Activated CD4-positive, alpha-beta T cell treated with anti-CD3 and anti-CD28 coated beads, Interleukin-2, amount 10 ng/mL, durations not matched to agents 24 days and 14 days (primary cell): ENCODE measurements at regions not wholly inside any gene's neighbourhood (a gene's known extent, or its start where the extent isn't known, plus 50 kb on each side); places are given as distances from the start of the nearest gene placed in this dataset.

ENCODE experiments used
- DNase-seq: peaks from one replicate; pipeline ENCODE4 v3.0.0; 2022
- H3K27ac Mint-ChIP-seq: one replicate; pipeline ENCODE4 v1.8.0; 2022; ENCODE audit warnings: mild to moderate bottlenecking, mixed read lengths
- H3K27me3 Mint-ChIP-seq: one replicate; pipeline ENCODE4 v1.8.0; 2022; ENCODE audit warnings: mixed read lengths
- H3K36me3 Mint-ChIP-seq: one replicate; pipeline ENCODE4 v1.8.0; 2022; ENCODE audit warnings: low read depth, mild to moderate bottlenecking, mixed read lengths
- H3K4me1 Mint-ChIP-seq: one replicate; pipeline ENCODE4 v1.8.0; 2021; ENCODE audit warnings: mixed read lengths
- H3K4me3 Mint-ChIP-seq: one replicate; pipeline ENCODE4 v1.8.0; 2022; ENCODE audit warnings: mild to moderate bottlenecking, moderate library complexity, mixed read lengths
- H3K9me3 Mint-ChIP-seq: one replicate; pipeline ENCODE4 v1.8.0; 2021; ENCODE audit warnings: mixed read lengths
- intact Hi-C: fragments of 100-400 bp; cut with micrococcal nuclease; formaldehyde crosslinking; loops from one replicate; pipeline ENCODE4 v1.15.1; 2023

DNA sequence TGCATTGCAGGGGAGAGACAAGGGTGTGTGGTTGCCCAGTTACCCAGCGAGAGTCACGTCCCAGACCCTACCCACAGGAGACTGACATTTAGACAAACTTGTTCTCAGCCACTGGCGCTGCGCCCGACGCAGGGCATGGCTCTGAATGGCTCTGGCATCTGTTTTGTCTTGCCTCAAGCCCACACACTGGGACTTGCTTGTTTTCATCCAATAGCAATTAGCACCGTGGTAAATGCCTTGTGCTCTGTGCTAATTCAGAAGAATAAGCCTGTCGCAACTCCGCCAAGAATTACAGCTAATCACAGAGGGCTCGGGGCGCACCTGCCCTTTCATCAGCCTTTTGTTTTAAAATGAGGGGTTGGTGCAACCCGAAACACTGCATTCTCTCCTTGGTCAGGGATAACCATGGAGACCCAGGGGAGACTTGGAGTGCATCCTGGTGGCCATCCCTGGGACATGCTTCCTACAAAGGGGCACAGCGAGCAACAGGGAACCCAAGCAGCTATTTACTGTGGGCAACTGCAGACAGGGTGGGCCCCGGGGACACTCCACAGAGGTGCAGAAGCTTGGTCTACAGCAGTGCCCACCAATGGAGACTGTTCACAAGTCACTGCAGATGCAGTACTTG, 220.6 kb upstream of the ZFHX3 start:
- Mint-ChIP-seq H3K36me3 (no peaks in the 10 kb centered on the region), H3K4me3 (no peak overlapping the region), H3K4me1 (no peaks in the 10 kb centered on the region), H3K27ac (no peak overlapping the region), H3K27me3 (no peaks in the 10 kb centered on the region), H3K9me3 (no peaks in the 10 kb centered on the region)
- intact Hi-C loops = no loop called here
- no peak for DNase-seq

- peaks cover 4% of the 10 kb centered on the region for H3K9me3 Mint-ChIP-seq
- H3K36me3 Mint-ChIP-seq = no peaks in the 10 kb centered on the region
- H3K27ac Mint-ChIP-seq = no peak overlapping the region
- intact Hi-C loops = no loop called here
- H3K4me3 Mint-ChIP-seq = no peak overlapping the region
- no peak for DNase-seq
- H3K27me3 Mint-ChIP-seq = no peaks in the 10 kb centered on the region
- no peaks in the 10 kb centered on the region for H3K4me1 Mint-ChIP-seq
These were observed 218.0 kb upstream of the ZFHX3 start for GRCh38 chr16:73265935-73266334.

- Mint-ChIP-seq H3K27ac (no peak overlapping the region), H3K4me1 (no peaks in the 10 kb centered on the region), H3K27me3 (no peaks in the 10 kb centered on the region), H3K4me3 (no peak overlapping the region), H3K9me3 (peaks cover 4% of the 10 kb centered on the region), H3K36me3 (no peaks in the 10 kb centered on the region)
- DNase-seq = no peak
- intact Hi-C loops = no loop called here
These were observed 217.4 kb upstream of the ZFHX3 start for GRCh38 chr16:73265124-73265837.

- intact Hi-C loops = no loop called here
- Mint-ChIP-seq H3K4me3 (no peak overlapping the region), H3K27ac (no peak overlapping the region), H3K27me3 (no peaks in the 10 kb centered on the region), H3K4me1 (no peaks in the 10 kb centered on the region), H3K36me3 (no peaks in the 10 kb centered on the region), H3K9me3 (peaks cover 4% of the 10 kb centered on the region)
- no peak for DNase-seq
These were observed 215.0 kb upstream of the ZFHX3 start for GRCh38 chr16:73262931-73263330.

GRCh38 chr16:73255031-73255430, 207.1 kb upstream of the ZFHX3 start:
- no peaks in the 10 kb centered on the region for H3K9me3 Mint-ChIP-seq
- no peaks in the 10 kb centered on the region for H3K27me3 Mint-ChIP-seq
- H3K27ac Mint-ChIP-seq = no peak overlapping the region
- no peak overlapping the region for H3K4me3 Mint-ChIP-seq
- intact Hi-C loops = no loop called here
- no peaks in the 10 kb centered on the region for H3K36me3 Mint-ChIP-seq
- DNase-seq = no peak
- no peaks in the 10 kb centered on the region for H3K4me1 Mint-ChIP-seq

DNA sequence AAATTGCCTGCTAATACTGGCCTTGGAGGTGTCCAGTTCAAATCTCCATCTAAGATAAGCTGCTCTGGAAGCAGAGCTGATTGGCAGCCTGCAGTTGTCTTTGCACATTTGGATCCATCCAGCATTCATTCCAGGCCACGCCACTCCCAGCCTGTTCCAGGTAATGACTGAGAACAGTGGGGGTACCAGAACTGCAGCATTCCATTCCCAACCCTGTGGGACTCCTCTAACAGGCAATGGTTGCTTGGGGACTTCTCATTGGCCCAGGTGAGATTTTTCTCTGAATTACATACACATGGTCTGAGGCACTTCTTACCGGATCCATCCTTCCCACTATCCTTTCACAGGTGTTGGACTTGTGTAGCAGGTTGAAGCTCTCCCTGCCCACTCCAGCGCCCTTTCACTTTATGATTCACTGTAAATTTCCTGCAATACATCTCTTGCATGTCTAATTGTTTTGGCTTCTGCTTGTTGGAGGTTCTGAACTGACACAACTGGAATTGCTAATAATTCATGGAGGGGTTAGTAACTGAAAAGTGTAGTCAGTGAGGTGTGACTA, 206.1 kb upstream of the ZFHX3 start:
- Mint-ChIP-seq H3K27me3 (no peaks in the 10 kb centered on the region), H3K27ac (no peak overlapping the region), H3K36me3 (no peaks in the 10 kb centered on the region), H3K4me3 (no peak overlapping the region), H3K9me3 (no peaks in the 10 kb centered on the region), H3K4me1 (no peaks in the 10 kb centered on the region)
- no peak for DNase-seq
- intact Hi-C loops = no loop called here

GRCh38 chr16:73252446-73252845, 204.5 kb upstream of the ZFHX3 start:
- Mint-ChIP-seq H3K4me1 (no peaks in the 10 kb centered on the region), H3K4me3 (no peak overlapping the region), H3K9me3 (no peaks in the 10 kb centered on the region), H3K36me3 (no peaks in the 10 kb centered on the region), H3K27ac (no peak overlapping the region), H3K27me3 (no peaks in the 10 kb centered on the region)
- intact Hi-C loops = no loop called here
- no peak for DNase-seq

DNA sequence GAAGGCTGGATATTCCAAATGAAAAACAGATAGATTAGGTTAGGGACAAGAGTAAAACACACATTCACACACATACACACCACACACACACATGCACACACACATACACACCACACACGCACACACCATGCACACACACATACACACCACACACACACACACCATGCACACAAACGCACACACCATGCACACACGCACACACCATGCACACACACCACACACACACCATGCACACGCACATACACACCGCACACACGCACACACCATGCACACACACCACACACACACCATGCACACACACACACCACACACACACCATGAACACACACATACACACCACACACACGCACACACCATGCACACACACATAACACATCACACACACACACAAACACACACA, 203.7 kb upstream of the ZFHX3 start:
- intact Hi-C loops = no loop called here
- no peaks in the 10 kb centered on the region for H3K36me3 Mint-ChIP-seq
- H3K4me3 Mint-ChIP-seq = no peak overlapping the region
- DNase-seq = no peak
- no peaks in the 10 kb centered on the region for H3K27me3 Mint-ChIP-seq
- no peak overlapping the region for H3K27ac Mint-ChIP-seq
- no peaks in the 10 kb centered on the region for H3K4me1 Mint-ChIP-seq
- no peaks in the 10 kb centered on the region for H3K9me3 Mint-ChIP-seq

- no peaks in the 10 kb centered on the region for H3K27me3 Mint-ChIP-seq
- H3K27ac Mint-ChIP-seq = no peak overlapping the region
- intact Hi-C loops = no loop called here
- H3K9me3 Mint-ChIP-seq = no peaks in the 10 kb centered on the region
- no peak for DNase-seq
- no peak overlapping the region for H3K4me3 Mint-ChIP-seq
- H3K36me3 Mint-ChIP-seq = no peaks in the 10 kb centered on the region
- H3K4me1 Mint-ChIP-seq = no peaks in the 10 kb centered on the region
These were observed 200.4 kb upstream of the ZFHX3 start for GRCh38 chr16:73248316-73248715.

- no peak for DNase-seq
- Mint-ChIP-seq H3K4me3 (no peak overlapping the region), H3K27ac (no peak overlapping the region), H3K27me3 (no peaks in the 10 kb centered on the region), H3K36me3 (no peaks in the 10 kb centered on the region), H3K9me3 (no peaks in the 10 kb centered on the region), H3K4me1 (no peaks in the 10 kb centered on the region)
- intact Hi-C loops = no loop called here
These were observed 193.0 kb upstream of the ZFHX3 start for GRCh38 chr16:73240920-73241319.

GRCh38 chr16:73237601-73238000, 189.7 kb upstream of the ZFHX3 start:
- intact Hi-C loops = no loop called here
- H3K27ac Mint-ChIP-seq = no peak overlapping the region
- H3K4me1 Mint-ChIP-seq = no peaks in the 10 kb centered on the region
- H3K9me3 Mint-ChIP-seq = no peaks in the 10 kb centered on the region
- no peaks in the 10 kb centered on the region for H3K27me3 Mint-ChIP-seq
- DNase-seq = no peak
- no peaks in the 10 kb centered on the region for H3K36me3 Mint-ChIP-seq
- H3K4me3 Mint-ChIP-seq = no peak overlapping the region

DNA sequence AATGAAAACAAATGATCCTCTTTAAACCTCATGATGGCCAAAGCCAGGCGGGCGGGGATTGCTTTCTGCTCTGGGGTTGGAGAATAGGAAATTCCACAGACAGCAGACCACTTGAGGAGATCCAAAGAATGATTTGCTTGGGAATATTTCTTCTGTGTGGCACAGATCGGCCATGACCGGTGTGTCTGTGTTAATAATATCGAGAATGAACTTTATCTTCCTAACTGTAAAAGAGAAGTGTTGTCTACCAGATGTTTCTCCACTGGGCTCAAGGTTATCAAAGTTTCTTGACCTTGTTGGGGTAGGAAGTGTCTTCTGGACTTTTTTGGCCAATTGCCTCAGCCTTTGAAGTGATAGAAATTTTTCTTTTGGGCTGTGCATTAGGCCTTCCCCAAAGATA, 186.6 kb upstream of the ZFHX3 start:
- Mint-ChIP-seq H3K36me3 (no peaks in the 10 kb centered on the region), H3K4me1 (no peaks in the 10 kb centered on the region), H3K4me3 (no peak overlapping the region), H3K9me3 (no peaks in the 10 kb centered on the region), H3K27me3 (no peaks in the 10 kb centered on the region), H3K27ac (no peak overlapping the region)
- intact Hi-C loops = no loop called here
- DNase-seq = no peak

- no peak for DNase-seq
- Mint-ChIP-seq H3K36me3 (no peaks in the 10 kb centered on the region), H3K27me3 (no peaks in the 10 kb centered on the region), H3K27ac (no peak overlapping the region), H3K9me3 (no peaks in the 10 kb centered on the region), H3K4me1 (no peaks in the 10 kb centered on the region), H3K4me3 (no peak overlapping the region)
- intact Hi-C loops = no loop called here
These were observed 186.0 kb upstream of the ZFHX3 start for GRCh38 chr16:73233846-73234424.

DNA sequence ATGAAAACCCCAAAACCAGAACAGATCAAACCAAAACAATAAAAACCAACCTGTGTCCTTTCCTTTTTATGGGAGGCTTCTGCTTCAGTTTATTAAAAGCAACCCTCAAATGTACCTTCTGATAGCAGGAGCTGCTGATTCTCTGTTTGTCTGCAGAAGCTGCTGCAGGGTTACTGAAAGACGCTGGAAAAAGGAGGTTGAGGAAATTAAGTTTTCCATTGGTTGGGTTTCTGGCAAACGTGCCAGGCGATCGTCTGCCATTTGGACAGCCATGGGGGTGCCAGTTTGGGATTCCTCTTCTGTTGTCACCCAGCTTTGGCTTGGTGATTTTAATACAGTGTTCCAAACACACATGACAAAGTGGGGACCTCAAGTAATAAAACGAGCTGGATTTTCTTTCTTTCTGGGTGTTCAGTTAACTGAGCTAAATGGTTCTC, 185.4 kb upstream of the ZFHX3 start:
- Mint-ChIP-seq H3K9me3 (no peaks in the 10 kb centered on the region), H3K36me3 (no peaks in the 10 kb centered on the region), H3K4me1 (no peaks in the 10 kb centered on the region), H3K27ac (no peak overlapping the region), H3K27me3 (no peaks in the 10 kb centered on the region), H3K4me3 (no peak overlapping the region)
- DNase-seq = no peak
- intact Hi-C loops = no loop called here
